AML-193 (cell line): ENCODE measurements at regions not wholly inside any gene's neighbourhood (a gene's known extent, or its start where the extent isn't known, plus 50 kb on each side); places are given as distances from the start of the nearest gene placed in this dataset.
"Not testable (repeated sequence)": the region's sequence is repeated elsewhere in the genome, so short reads cannot be mapped to it uniquely, and the experiment has no call there.

ENCODE experiments used
- DNase-seq, 2 experiments: peaks; one replicate each; lab custom pipeline; 2025; lab: John Stamatoyannopoulos, UW

DNA sequence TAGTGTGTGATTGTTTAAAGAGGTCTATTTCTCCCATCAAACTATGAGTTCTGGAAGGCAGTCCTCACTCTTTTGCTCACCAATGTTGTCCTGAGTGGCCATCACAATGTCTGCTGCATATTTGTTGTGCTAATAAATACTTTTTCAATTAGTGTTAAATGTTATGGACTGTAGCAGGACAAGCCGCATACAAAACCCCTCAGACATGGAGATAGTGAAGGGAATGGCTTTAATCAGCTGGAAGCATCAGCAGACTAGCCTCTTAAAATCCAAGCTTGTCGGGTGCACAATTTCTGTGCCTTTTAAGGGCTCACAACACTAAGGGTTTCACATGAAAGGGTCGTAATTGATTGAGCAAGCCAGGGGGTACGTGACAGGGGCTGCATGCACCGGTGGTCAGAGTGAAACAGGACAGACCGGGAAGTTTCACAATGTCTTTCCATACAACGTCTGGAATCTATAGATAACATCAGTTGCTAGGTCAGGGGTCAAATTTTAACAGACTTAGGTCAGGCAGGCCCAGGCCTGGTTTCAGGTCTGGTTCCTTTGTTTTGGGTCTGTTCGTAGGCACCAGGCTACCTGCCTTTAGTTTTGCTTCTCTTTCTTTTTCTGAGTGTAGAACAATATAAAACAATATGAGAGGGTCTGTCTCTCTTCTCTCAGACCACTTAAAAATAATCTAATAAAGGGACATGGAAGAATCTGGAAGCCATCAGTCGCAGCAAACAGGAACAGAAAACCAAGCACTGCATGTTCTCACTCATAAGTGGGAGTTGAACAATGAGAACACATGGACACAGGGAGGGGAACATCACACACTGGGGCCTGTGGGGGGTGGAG is 327.6 kb upstream of the HTR1E start:
- no peak for DNase-seq

DNA sequence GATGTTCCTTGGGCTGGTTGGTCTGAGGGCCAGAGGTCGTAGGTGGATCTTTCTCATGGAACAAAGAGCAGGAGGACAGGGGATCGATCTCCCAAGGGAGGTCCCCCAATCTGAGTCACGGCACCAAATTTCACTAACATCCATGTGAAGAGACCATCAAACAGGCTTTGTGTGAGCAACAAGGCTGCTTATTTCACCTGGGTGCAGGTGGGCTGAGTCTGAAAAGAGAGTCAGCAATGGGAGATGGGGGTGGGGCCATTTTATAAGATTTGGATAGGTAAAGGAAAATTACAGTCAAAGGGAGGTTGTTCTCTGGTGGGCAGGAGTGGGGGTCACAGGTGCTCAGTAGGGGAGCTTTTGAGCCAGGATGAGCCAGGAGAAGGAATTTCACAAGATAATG is 334.0 kb upstream of the HTR1E start:
- DNase-seq, result not testable (repeated sequence)

DNA sequence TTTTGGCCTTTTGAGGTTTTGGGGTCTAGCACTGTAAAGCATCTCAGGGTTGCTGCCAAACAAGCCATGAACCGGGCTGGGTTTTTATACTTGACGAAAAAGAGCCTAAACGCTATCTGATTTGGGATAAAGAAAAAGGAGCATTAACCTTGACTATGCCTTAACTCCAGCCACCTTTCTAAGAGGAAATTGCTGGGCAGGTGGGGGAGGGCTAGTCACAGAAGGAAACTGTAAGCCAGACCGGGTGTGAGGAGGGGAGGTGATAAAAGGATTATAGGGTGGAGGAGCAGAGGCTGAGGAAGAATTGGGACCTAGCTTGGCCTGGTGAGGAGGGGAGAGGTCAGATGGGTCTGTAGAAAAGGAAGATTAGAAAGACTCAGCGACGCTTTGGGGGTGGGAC is 335.2 kb upstream of the HTR1E start:
- not testable (repeated sequence) for DNase-seq

DNA sequence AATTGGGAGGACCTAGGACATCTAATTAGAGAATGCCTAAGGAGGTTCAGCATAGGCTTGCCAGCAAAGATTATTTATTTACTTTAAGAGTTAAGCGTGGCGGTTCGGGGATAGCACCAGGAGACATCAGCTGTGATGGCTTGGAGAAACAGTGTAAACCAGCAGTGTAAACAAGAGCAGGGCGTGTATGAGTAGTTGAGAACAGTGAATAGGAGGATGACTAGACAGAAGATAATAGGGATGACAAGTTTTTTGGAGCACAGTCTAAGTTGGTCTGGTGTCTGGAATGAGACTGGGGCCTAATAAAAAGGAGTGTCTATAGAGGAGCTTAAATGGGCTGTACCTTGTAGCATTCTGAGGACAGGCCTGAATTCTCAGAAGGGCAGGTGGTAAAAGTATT is 338.4 kb upstream of the HTR1E start:
- not testable (repeated sequence) for DNase-seq

DNA sequence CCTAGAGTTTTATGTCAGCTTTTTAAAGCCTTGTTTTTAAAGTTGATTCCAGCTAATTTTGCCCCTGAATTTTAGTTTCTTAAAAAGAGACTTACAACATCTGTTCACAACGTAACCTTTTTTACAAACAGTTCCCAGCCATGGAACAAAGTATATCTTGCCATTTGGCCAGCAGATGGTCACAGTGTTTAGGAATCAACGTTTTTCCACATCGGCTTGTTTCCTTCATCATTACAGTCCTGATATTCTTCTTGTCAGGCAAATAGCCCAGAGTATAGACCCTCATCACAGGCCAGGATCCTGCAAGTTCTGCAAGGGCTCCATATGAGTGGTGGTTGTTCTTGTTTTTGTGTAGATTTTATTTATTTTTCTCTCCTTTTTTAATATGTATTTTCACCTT is 341.7 kb upstream of the HTR1E start:
- DNase-seq, result no peak

DNA sequence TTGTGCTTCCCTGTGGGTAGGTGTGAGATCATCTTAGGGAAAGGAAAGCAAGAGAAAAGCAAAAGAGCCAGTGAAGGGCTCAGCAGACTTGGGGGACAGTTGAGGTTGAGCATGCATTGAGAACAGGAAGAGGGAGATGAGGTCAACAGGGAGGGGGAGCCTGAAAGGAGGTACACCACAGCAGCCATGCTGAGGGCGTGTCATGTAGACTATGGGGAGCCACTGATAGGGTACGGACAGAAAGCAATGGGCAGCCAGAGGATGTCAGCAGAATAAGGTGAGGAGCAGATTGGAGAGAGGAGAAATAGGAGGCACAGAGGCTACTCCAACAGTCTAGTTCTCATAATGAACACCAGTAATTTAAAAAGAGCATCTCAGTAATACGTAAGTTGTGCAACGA is 351.1 kb upstream of the HTR1E start:
- no peak for DNase-seq

DNA sequence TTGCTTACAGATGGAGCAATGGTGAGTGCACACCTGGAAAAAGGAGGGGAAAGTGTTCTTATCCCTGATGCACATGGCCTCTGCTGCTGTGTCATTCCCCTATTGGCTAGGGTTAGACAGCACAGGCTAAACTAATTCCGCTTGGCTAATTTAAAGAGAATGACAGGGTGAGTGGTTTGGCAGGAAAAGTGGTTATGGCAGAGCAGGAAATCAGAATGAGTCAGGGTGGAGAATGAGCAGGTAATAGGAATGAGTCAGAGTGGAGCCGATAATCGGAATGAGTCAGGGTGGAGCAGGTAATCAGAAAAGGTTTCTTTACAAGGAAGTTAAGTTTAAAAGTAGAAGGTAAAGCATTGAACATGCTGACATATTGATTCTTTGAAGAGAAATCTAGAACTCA is 355.5 kb upstream of the HTR1E start:
- DNase-seq, result no peak

DNA sequence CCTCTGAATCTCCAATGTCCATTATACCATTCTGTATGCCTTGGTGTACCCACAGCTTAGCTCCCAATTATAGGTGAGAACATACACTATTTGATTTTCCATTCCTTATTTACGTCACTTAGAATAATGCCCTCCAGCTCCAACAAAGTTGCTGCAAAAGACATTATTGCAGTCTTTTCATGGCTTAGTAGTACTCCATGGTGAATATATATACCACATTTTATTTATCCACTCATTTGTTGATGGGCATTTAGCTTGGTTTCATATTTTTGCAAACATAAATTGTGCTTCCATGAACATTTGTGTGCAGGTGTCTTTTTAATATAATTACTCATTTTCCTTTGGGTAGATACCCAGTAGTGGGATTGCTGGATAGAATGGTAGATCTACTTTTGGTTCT is 374.1 kb upstream of the HTR1E start:
- no peak for DNase-seq

DNA sequence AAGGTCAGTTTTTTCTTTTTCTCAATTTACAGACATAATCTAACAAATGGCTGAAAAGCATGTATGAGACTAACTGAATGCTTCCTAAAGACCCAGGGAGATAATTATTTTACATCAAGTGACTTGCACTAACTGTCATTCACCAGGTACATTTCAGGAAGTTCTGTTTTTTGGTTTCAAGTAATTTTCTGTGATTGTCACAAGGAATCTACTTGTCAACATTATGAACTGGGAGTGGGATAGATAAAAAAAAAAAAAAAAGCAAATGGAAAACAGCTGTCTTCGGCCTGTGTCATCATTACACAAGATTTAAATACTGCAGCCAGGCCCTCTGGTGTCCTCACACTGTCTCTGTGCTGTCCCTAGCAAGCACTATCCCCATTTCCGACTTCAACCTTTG is 379.0 kb upstream of the HTR1E start:
- DNase-seq, result no peak

DNA sequence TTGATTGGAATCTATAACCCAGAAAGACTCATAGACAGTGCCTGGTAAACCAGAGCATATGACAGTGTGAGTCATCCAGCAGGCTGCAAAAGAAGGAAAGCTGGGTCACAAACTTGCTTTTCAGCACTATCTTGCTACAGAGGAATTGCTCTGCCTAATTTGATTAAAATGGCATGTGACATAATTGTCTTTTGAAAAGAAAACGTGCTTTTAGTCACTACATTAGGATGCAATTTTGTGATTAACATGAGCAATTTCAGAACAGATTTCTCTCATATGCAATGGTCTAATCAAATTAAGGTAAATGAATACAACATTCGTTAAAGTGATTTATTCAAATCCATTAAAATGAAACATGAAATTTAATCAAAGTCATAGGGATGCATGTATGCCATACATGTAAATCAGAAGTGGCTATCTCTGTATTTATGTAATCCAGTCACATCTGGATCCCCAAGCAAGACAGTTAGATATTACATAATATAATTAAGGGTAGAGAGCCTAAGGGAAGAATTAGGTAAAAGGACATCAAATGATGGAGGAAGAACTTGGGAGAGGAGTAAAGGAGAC is 400.0 kb upstream of the HTR1E start:
- no peak for DNase-seq

DNA sequence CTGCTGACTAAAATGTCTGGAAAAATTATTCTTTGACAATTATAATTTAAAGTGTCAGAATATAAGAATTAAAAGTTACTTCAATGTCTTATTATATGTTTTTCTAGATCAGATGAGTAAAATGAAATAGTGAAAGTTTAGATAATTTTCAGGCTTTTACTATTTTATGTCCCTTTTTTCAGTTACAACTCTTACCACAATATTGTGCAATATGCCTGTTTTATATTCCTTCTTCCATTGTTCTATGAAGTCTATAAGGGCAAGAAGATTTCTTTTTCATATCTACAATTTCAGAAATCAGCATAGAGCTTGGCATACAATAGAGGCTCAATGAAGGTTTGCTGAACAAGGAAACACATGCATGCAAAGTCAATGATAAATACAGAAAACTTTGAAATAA is 401.2 kb upstream of the HTR1E start:
- no peak for DNase-seq

DNA sequence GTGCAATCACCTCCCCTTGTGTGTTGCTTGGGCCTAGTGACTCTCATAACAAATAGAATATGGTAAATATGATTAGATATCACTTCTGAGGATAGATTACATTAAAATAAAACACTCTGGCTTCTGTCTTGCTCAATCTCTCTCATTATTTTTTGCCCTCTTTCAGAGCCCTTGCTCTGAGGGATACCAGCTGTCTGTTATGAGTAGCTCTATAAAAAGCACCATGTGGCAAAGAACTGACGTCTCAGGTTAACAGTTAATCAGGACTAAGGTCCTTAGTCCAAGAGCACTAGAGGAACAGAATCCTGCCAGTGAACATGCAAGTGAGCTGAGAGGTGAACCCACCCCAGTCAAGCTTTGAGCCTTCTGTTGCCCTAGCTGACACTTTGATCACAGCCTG is 402.2 kb upstream of the HTR1E start:
- DNase-seq, result no peak

DNA sequence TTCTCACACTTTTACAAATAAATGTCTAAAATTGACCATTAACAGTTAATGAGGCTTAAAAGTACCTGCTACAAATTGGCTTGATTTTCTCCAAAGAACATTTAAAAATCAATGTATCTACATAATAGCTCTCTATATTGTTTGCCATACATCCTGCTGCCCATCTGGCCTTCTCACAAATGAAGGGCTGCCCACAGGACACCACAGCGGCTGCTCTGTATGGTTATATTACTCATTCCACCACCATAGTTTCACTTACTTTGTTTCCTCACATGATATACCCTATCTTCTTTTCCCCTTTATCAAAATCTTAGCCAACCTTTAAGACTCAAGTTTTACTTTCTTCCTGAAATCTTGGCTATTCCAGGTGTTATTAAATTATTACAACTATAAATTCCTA is 407.7 kb upstream of the HTR1E start:
- no peak for DNase-seq

DNA sequence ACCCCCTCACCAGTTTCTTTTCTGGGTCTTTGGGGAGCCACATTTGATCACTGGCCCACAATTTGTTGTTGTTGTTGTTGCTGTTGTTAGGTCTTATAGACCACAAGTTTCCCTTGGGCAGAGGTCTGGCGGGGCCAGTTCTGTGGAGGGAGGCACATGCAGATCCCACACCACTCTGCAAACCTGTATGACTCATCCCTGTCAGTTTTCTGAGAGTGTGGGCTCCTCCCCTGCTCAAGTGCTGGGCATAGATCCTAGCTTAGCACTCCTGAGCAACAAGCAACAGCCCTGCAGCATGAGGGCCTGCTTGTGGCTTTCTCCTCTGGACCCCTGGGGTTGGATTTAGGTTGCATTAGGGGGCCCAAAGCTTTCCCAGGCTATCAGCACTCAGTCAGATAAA is 411.1 kb upstream of the HTR1E start:
- DNase-seq, result no peak

DNA sequence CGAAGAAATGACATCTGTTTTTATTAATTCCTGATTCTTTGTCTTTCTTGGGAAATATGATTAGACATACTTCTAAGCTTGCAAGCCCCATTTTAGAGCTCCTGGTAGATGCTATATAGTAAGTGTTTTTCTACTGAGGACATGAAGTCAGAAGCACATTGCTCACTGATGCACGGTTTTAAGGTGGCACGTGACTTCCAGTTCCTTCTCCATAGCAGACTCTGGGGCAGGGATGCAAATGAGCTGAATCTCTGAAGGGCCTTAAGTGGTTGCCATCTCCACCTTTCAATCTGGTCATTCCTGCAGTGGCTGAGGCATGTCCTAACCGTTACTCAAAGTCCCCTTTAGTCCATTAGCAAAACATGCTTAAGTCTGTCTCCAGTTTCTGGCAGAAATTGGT is 421.2 kb upstream of the HTR1E start:
- no peak for DNase-seq

DNA sequence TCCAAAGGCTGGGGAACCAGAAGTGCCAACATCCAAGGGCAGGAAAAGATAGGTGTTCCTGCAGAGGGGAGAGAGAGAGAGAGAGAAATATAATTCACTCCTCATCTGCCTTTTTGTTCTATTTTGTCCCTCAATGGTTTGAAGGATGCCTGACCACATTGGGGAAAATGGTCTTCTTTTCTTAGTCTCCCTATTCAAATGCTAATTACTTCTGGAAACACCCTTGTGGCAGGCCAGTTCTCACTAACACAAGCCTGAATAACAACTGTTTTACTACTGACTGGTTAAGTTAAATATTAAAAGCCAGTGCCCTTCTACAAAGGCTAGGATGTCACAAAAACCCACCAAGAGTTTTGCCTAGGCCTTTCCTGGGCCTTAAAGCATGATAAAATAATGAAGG is 425.4 kb upstream of the HTR1E start:
- DNase-seq, result no peak

DNA sequence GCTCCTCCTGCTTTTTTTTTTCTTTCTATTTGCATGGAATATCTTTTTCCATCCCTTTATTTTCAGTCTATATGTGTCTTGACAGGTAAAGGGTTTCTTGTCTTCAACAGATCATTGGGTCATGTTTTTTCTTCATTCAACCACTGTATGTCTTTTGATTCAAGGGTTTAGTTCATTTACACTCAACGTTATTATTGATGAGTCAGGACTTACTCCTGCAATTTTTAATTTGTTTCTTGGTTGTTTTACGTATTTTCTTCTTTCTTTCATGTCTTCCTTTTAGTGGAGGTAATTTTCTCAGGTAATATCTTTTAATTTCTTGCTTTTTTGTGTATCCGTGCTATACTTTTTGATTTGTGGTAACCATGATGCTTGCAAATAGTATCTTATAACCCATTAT is 429.1 kb upstream of the HTR1E start:
- no peak for DNase-seq

DNA sequence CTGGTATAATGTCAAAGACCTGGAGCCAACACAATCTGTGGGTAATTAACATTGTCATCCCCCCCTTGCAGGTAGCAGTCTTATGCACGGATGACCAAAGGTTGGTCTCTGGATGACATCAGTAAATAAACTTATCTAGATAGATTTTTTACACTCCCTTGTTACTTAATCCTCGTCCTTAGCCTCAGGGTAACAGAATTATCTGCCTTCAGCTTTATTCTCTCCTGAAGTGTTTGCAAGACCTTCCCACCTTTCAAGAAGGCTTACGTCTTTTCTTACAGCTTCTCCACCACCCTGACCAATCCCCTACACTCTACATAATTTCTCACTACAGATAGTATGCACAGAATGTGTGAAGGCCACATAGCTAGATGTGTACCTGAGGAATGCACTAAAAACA is 434.8 kb upstream of the HTR1E start:
- DNase-seq, result no peak

DNA sequence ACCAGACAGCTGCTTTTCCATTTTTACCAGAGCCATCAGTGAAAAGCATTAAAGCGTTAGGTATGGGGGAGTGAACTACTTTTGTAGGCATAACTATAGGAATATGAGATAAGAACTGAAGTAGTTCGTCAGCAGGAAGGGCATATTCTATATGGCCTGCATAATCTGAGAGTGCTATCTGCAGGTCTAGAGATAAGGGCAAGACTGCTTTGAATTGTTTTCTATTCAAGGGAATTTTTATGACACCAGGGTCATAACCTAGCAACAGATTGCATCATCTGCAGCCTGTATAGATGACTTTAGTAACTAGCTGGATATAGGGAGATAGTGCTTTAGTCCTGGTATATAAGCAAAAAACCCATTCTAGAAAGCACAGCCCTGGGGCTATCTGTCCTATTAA is 437.3 kb upstream of the HTR1E start:
- DNase-seq, result no peak

DNA sequence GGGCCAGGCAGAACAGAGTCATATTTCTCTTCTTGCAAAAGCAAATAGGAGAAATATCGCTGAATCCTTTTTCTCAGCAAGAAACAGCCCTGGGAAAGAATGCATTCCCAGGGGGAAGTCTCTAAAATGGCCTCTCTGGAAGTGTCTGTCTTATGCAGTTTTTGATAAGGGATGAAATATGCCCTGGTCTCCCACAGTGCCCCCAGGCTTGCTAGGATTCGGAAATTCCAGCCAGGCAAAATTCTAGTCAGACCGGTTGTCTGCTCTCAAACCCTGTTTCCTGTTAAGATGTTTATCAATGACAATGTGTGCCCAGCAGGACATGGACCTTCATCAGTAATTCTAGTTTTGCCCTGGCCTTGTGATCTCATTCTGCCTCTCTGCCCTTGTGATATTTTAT is 448.3 kb upstream of the HTR1E start:
- DNase-seq, result not testable (repeated sequence)

DNA sequence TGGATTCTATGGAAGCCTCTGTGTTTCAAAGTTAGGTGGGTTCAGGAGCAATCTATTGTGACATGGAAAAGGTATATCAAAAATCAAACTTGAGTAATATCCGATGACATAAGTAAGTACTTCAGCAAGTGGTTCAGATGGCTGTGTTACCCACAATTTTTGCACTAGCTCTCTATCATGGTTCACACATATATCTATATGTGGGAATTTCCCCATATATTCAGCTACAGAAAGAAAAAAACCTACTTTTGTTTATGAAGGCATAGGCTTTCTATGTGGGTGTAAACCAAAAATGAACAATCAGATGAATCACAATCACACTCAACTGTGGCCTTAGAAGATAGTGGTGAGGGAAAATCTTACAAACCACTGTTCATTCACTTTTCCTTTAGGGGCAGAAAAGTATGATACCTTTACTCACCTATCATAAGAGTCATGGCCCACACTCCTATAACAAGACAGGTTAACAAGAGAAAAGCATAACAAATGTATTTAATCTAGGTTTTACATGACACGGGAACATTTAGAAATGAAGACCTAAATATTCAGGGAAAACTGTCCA is 449.6 kb upstream of the HTR1E start:
- no peak for DNase-seq

DNA sequence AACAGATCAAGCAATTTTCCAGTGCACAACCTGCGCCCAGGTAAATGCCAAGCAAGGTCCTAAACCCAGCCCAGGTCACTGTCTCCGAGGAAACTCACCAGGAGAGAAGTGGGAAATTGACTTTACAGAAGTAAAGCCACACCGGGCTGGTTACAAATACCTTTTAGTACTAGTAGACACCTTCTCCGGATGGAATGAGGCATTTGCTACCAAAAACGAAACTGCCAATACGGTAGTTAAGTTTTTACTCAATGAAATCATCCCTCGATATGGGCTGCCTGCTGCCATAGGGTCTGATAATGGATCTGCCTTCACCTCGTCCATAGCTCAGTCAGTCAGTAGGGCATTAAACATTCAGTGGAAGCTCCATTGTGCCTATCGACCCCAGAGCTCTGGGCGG is 459.0 kb upstream of the HTR1E start:
- not testable (repeated sequence) for DNase-seq

DNA sequence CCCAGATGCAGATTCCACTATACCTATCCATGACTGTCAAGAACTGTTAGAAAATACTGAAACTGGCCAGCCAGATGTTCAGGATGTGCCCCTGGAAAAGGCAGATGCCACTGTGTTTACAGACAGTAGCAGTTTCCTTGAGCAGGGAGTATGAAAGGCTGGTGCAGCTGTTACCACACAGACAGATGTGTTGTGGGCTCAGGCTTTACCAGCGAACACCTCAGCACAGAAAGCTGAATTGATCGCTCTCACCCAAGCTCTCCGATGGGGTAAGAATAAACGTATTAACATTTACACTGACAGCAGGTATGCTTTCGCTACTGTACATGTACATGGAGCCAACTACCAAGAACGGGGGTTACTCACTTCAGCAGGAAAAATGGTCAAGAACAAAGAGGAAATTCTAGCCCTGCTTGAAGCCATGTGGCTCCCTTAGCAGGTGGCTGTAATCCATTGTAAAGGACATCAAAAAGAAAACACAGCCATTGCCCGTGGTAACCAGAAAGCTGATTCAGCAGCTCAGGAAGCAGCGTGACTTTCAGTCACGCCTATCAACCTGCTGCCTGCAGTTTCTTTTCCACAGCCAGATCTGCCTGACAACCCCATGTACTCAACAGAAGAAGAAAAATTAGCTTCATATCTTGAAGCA is 459.7 kb upstream of the HTR1E start:
- no peak for DNase-seq
